Amniotic epithelial cell (primary cell): ENCODE measurements at regions not wholly inside any gene's neighbourhood (a gene's known extent, or its start where the extent isn't known, plus 50 kb on each side); places are given as distances from the start of the nearest gene placed in this dataset.
A peak's percentile ranks its signal among the peaks of the same experiment; 100 is the strongest.

ENCODE experiments used
- DNase-seq: peaks from one replicate; pipeline ENCODE4 v3.0.0-alpha.2; 2010; ENCODE audit warnings: low read depth

DNA sequence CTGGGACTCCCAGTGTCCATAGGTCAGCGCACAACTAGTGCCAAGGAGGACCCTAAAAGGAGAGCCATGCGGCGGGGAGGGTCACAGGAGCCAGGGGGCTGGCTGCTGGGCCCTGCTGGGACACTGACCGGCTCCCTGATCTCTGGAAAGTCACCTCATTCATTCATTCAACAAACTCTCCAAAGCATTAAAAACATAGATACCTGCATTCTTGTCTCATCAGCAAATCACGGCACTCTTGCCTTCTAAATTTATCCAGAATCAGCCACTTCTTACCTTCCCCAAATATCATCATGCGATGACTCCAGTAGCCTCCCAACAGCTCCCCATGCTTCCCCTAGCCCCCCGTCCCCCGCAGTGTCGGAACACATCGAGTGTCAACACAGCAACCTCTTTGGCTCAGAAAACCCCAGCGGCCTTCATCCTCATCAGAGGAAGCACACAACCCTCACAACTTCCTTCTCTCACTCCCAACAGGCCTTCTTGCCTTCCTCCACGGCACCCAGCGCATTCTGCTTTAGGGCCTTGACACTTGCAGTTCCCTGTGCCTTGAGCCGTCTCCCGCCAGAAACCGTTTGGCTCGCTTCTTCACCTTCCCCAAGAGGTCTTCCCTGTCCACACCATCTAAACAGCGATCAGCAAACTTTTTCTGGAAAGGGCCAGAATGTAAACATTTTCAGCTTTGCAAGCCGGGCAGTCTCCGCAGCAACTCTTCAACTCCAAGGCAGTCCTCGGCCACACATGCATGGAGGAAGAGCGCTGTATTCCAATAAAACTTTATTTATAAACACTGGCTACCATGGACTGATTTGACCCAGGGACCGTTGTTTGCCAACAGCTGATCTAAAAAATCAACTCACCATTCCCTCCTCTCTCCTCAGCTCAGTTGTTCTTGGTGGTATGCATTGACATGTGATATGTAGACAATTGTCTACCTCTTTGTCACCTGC lies 119.5 kb upstream of the TNRC6C start:
- DNase-seq: no peak

DNA sequence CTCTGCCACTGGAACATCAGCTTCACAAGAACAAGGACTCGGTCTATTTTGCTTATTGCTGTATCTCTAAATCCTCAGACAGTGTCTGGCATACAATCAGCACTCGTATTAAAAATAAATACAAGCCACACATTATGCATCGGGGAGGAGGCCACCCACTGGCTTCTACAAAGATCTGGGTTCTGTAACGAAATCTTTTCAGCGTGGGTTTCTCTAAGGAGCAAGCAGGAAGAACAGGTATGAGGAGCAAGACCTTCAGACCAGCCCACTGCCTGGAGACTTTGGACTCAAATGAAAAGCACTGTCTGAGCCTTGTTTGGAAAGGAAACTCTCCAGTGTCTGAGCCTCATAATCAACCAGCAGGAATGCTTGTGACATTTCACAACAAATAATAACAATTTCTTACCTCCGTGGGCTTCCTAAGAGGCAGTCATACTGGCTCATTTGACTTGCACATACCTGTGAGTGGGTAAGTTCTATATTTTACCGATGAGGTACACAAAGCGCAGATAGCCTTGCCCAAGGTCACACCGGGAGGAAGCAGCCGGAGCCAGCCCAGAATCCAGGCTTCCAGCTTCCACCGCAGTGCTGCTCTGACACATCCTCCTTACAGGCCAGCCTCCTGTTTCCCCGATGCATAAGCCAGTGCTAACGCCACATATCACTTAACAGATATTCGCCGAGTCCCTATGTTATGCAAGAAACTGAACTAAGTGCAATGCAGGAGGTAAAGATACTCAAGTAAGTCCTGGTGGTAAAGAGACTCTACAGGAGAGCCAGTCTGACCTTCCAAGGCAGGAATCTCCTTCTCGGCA lies 118.6 kb upstream of the TNRC6C start:
- DNase-seq: peak; percentile 76

DNA sequence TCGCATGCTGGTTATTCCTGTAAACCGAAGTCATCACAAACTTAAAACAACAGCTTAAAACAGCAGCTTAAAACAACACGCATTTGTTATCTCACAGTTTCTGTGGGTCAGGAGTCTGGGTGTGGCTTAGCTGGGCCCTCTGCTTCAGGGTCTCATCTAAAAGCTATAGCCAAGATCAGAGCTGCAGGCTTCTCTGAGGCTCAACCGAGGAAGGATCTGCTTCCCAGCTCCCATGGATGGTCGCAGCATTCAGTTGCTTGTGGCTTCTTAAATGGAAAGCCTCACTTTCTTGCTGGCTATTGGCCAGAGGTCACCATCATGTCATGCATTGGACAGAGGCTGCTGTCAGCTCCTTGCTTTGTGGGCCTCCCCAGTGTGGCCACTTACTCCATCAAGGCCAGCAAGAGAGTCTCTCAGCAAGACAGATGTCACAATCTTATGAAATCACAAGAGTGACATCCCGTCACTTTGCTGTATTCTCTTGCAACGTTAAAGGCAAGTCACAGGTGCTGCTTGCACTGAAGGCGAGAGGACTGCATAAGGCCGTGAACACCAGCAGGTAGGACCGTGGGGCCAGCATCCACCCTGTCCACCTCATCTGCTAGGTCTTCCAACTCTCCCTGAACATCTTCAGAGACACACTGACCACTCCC lies 117.9 kb upstream of the TNRC6C start:
- DNase-seq: no peak

DNA sequence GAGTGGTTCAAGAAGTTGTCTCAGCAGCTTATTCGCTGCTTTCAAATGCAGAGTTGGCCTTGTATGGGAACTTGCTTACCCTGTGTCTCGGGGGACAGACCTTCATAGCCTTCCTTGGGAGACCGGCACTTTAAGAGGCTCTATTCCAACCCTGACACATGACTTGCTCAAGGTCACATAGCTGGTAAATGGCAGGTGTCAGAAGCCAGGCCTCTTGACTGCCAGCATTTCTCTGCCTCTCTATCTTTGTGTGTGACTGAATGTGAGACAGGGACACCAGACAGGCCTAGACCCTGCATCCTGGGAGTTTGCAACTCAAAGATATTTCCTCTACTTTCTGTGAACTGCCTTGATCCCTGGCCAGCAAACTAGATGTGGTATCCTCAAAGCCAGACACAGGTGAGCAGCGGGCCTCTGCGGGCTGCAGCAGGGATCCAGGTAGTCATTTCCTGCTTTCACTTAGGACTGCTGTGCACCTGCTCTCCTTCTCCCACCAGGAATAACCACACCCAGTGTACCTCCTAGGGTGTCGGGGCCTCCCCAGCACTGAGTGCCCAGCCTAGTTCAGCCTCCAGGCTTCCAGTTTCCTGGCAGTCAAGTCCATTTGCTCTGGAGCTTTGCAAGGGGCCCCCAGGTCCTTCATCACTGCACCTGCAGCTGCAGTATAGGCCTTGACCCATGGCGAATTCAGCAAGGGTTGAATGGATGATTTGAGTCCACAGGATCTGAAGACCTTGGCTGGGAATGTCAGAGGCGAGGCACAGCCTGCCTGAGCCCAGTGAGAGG lies 116.6 kb upstream of the TNRC6C start:
- DNase-seq: no peak

DNA sequence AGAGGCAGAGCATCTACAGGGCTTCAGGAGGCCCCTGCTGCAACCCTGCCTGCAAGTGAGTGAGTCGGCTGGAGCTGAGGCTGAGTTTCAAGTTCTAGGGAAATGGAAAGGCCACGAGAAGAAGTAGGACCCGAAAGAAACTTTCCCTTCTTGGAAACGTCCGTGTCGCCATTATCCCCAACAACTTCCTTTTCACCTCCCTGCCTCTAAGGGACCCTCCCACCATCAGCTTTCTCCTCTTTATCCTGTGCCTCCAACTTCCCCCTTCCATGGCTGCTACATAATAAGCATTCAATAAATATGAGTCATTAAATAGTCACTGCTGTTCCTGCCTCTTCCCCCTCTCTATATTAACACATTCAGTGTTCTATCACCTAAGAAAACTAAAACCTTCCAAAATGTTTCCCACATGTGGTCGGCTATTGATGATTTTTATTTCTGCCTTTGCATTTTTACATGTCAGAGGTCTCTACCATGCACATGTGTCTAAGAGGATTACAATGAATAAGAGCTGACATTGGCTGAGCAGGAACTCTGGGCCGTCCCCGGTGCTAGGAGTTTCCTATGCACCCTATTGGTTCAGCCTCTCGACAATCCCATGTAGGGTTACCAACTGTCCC lies 115.9 kb upstream of the TNRC6C start:
- no peak for DNase-seq

DNA sequence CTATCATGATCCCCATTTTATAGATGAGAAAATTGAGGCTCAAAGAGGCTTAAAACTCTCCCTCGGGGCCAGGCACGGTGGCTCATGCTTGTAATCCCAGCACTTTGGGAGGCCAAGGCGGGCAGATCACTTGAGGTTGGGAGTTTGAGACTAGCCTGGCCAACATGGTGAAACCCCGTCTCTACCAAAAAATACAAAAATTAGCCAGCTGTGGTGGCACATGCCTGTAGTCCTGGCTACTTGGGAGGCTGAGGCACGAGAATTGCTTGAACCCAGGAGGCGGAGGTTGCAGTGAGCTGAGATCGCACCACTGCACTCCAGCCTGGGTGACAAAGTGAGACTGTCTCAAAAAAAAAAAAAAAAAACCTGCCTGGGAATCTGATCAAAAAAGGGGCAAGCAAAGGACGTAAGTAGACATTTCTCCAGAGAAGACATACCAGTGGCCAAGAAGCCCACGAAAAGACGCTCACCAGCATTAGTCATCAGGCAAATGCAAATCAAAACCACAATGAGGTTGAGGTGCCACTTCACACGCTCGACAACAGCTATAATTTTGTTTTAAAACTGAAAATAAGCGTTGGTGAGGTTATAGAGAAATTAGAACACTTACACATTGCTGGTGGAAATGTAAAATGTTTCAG lies 115.1 kb upstream of the TNRC6C start:
- peak; percentile 65 for DNase-seq

DNA sequence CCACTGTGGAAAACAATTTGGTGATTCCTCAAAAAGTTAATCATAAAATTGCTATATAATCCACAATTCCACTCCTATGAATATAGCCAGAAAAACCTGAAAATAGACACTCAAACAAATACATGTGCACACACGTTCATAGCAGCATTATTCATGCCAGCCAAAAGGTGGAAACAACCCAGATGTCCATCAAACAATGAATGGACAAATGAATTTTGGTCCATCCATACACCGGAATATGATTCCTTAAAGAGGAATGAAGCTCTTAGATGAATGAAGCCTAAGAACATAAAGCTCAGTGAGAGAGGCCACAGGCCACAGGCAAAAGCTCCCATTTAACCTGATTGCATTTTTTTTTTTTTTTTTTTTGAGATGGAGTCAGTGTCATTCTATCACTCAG lies 114.6 kb upstream of the TNRC6C start:
- DNase-seq: no peak

DNA sequence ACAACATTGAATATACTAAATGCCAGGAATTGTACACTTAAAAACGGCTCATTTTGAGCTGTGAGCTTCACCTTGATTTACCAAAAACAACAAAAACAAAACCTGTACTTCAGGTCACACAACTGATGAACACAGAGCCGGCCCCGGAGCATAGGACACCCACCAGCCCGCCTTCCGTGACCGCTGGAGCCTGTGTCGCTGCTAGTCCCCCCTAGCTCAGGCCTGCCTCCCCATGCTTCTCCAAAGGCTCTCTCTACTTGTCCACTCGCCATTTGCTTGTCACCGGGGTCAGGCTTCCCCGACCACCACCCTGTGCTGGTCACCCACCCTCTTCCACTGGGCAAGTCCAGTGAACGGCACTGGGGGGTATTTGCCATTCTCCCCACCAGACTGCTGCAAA lies 113.8 kb upstream of the TNRC6C start:
- no peak for DNase-seq

DNA sequence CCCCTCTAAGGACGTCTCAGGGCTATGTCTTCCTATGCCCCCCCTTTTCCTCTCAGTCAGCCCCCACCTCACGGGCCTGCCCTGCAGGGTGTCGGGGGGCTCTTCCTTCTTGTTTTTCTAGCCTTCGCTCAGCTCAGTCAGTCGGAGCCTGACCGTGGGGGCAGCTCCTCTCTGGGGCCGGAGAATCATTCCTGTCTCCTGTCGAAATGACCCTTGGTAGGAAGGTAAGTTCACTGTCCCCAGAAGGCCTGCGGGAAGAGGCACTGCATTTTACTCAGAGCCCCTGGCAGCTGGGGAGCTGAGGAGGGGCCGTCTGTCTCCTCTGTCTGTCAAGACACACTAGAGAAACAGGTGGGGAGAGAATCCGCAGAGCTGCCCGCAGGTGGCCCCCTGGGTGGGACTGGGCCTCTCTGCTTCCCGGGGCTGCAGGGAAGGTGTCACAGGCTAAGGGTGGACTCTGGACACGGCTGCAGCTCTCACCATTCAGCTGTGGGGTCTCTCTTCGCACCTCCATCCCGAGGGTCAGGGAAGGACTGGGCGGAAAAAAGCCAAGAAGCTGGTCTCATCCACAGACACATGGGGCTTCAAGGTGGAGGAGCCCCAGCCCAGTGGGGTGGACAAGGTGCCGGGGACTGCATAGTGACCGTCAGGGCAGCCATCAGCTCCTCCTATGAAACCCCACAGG lies 112.8 kb upstream of the TNRC6C start:
- no peak for DNase-seq

DNA sequence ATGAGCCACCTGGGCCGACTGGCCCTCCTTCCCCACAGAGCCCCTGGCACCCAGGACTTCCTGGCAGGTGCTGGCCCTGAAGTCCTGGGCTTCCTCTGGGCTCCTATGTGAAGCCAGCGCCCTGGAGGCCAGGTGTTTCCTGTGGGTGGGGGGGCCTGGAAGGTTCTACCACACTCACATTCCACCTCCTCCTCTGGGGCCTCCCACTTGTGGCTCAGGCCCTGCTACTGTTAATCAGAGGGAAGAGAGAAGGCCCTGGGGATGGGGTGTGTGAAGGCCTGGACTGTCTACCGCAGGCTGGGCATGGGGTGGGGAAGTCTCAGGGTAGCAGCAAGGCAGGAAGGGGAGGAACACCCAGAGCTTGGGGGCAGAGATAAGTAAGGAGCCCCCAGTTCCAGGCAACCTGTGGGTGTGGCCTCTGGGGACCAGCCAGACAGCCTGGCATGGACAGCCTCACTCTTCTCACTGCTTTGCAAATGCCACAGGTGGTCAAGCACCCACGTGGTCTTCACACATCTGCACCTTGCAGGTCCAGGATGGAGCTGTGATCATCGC lies 111.9 kb upstream of the TNRC6C start:
- no peak for DNase-seq

DNA sequence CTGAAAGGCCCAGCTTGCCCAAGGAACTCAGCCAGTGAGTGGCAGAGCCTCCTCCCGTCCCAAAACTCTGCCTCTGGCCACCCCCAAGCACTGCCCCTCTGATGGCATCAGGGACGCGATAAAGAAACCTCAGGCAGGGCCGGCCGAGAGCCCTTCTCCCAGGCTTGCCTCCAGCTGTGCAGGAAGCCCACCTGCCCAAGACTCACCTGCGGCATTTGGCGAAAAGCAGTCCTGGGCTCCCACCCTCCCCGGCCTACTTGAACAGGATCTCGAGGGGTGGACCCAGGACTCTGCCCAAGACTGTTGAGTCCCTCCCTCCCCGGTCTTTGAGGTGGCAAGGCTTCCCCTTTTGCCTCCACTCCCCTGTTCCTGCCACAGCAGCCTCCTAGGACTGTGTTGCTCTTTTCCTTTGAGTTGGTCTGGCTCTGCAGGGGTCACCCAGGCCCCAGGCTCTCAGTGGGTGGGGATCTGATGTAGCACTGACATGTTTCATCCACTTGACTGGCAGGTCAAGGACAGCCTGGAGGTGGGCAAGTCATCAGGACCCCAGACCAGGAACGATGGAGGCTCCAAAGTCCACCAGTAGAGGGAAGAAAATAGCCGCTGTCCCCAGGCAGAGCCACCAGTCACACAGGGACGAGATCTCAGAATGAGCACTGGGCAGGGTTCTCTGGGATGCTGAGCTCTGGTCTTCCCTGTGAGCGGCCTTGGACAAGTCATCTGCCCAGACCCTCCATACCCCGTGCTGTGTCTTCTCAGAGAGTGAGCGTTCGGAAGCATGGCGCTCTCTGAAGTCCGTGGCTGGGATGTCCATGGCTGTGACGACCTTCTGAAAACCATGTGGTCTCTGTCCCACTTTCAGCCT lies 111.0 kb upstream of the TNRC6C start:
- DNase-seq: no peak

DNA sequence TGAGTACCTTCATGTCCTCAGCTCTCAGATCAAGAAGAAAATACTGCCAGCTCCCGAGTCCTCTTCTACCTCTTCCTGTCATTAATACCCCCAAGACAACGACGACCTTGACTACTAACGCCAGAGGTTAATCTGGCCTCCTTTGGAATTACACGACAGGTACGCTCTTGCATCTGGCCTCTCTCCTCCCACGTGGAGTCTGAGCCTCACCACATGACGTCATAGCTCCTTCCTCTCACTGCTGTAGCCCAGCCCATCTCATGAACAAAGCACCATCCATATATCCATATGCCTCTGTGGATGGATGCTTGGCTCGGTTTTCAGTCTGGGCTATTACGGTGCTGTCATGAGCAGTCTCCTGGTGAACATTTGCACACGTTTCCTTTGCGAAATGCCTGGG lies 110.2 kb upstream of the TNRC6C start:
- DNase-seq: no peak

DNA sequence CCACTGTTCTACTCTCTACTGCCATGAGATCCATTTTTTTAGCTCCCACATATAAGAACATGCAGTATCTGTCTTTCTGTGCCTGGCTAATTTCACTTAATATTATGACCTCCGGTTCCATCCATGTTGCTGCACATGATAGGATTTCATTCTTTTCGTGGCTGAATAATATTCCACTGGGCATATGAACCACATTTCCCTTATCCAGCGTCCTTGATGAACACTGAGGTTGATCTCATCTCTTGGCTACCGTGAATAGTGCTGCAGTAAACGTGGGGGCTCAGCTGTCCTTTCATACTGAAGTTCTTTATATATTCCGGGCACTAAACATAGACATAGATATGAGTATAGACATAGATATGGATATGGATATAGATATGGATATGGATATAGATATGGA lies 109.3 kb upstream of the TNRC6C start:
- no peak for DNase-seq

DNA sequence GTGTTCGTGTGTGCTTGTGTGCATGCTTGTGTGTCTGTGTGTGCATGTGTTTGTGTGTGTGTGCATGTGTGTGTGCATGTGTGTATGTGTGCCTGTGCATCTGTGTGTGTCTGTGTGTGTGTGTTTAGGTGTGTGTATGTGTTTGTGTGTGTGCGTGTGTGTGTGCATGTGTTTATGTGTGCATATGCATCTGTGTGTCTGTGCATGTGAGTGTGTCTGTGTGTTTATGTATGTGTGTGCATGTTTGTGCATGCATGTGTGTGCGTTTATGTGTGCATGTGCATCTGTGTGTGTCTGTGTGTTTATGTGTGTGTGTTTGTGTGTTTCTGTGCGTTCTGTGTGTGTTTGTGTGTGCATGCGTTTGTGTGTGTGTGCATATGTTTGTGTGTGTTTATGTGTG lies 106.6 kb upstream of the TNRC6C start:
- no peak for DNase-seq

DNA sequence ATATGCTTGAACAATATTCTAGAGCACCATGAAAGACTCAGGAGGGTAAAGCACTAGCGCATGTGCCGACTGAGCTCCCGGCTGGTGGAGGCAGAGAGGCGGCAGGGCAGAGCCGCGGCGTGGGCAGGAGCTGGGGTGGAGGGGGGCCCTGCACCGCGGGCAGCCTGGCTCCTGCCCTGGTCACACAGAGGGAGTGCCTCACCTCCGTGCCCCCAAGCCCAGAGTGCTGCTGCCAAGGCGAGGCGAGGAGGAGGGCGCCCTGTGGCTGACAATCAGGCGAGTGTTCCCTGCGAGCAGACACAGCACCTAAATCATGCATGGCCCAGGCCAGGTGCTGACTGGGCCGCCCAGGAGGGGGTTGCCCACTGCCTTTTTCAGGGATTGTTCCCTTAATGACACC lies 105.8 kb upstream of the TNRC6C start:
- no peak for DNase-seq

DNA sequence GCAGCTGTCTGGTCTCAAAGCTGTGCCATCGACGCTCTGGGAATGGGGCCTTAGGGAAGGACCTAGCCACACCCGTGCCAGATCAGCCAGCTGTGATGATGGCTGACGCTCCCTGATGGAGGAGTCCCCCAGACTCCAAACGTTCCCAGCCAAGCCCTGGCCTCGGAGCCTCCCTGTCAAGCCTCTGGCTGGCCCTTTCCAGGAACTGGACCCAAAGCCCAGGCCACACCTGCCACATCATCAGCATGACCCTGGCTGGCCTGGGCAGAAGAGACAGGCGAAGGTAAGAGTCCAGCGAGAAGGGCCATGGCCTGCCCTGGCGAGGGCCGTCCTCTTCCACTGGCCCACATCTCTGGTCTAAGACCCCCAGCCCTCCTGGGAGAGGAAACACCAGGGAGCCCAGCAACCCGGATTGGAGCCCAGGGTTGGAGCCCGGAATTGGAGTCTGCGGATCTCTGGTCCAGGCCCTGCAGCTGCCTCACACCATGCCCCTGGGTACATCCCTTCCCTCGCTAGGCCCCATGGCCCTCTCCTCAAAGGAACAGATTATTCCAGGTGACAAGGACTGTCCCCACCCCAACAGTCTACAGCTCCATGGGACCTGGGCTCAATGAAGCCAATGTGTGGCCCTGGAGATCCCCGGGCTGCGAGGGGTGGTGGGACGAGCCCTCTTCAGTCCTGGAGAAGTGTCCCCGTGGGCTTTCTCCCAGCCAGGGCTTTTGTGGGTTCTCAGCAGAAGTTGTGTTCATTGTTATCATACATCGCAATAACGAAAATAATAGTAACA lies 105.1 kb upstream of the TNRC6C start:
- no peak for DNase-seq

DNA sequence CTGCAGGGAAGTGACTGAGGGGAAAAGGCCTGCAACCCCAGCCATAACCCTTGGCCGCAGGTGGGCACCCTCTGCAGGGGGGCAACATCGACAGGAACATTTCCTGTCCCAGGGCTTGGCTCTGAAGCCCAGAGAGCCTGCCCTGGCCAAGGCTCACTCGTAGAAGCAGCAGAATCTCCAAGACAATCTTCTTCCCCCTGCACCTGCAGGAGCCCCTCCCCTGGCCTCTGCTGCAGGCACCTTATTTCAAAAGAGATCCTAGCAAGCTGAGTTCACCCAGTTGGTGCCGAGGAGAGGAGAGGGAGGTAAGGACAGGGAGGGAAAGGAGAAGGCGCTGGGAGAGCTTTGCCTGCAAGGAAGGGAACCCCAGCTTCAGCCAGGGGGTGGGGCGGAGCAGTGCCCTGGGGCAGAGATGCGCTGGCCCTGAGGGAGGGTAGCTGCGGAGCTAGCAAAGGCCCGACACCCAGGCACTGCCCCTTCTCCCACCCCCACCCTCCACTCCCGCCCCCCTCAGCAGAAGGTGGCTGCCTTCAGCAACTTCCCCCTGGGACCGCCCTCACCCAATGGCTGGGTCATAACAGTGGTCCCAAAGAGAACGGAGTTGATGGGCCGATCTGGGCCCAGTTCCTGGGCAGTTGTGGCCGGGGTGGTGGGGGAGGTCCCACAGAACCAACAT lies 104.3 kb upstream of the TNRC6C start:
- DNase-seq: no peak
